ENCODE measurements at regions not wholly inside any gene's neighbourhood (a gene's known extent, or its start where the extent isn't known, plus 50 kb on each side); places are given as distances from the start of the nearest gene placed in this dataset.

DNA sequence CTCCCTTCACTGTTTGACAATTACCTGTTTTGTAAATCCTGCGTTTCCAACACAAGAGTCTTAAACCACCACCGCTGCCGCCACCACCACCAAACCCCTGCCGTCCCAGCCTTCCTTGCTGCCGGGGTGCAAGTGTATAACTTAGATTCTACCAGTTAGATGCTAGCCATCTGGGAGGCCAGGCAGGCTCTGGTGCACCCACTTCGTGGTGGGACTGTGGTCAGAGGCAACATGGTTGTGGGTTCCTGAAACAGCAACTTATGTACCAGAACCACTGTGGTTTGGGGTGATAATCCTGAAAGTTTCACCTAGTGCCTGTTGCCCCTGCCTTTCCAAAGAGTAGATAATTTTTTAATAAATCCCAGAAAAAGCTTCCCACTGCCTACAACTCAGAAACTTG, 510.5 kb downstream of the CCSER2 start:
- TF ChIP-seq, protein P1, sequence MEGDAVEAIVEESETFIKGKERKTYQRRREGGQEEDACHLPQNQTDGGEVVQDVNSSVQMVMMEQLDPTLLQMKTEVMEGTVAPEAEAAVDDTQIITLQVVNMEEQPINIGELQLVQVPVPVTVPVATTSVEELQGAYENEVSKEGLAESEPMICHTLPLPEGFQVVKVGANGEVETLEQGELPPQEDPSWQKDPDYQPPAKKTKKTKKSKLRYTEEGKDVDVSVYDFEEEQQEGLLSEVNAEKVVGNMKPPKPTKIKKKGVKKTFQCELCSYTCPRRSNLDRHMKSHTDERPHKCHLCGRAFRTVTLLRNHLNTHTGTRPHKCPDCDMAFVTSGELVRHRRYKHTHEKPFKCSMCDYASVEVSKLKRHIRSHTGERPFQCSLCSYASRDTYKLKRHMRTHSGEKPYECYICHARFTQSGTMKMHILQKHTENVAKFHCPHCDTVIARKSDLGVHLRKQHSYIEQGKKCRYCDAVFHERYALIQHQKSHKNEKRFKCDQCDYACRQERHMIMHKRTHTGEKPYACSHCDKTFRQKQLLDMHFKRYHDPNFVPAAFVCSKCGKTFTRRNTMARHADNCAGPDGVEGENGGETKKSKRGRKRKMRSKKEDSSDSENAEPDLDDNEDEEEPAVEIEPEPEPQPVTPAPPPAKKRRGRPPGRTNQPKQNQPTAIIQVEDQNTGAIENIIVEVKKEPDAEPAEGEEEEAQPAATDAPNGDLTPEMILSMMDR (IDR thresholded peaks at IDR 0.05): no peak
- no peak for TF ChIP-seq POLR2A (IDR thresholded peaks at IDR 0.05)

Data from lower leg skin (tissue), 3 donors.